Right atrium auricular region (tissue), 2 donors: ENCODE measurements at regions not wholly inside any gene's neighbourhood (a gene's known extent, or its start where the extent isn't known, plus 50 kb on each side); places are given as distances from the start of the nearest gene placed in this dataset.
"Not testable (repeated sequence)": the region's sequence is repeated elsewhere in the genome, so short reads cannot be mapped to it uniquely, and the experiment has no call there.

Source experiments
- DNase-seq: peaks from one replicate; pipeline ENCODE4 v3.0.0-alpha.2; 2019; ENCODE audit warnings: low spot score
- H3K27ac ChIP-seq, 2 donors: fragments of 200-600 bp; sonication (generic); 1 replicate in 1 of 2; 2 replicates in 1 of 2; pipeline ENCODE4 v1.5.1; 2016 to 2019
- H3K27me3 ChIP-seq, 2 donors: fragments of 200-600 bp; sonication (generic); one replicate each; pipeline versions ENCODE4 v1.5.1 to v1.6.0; 2017 to 2019
- H3K36me3 ChIP-seq: fragments of 200-600 bp; sonication (generic); one replicate; pipeline ENCODE4 v1.5.1; 2016
- H3K4me1 ChIP-seq, 2 donors: fragments of 200-600 bp; sonication (generic); one replicate each; pipeline versions ENCODE4 v1.5.1 to v1.6.0; 2017 to 2019
- H3K4me3 ChIP-seq, 2 donors: fragments of 200-600 bp; sonication (generic); 1 replicate in 1 of 2; 2 replicates in 1 of 2; pipeline ENCODE4 v1.5.1; 2017 to 2019; ENCODE audit warnings: mild to moderate bottlenecking in 1 of 2, moderate library complexity in 1 of 2
- H3K9me3 ChIP-seq, 2 donors: fragments of 200-600 bp; sonication (generic); one replicate each; pipeline ENCODE4 v1.5.1; 2019
- TF ChIP-seq, protein P1 (sequence below), 2 donors: fragments of 200-600 bp; sonication (generic); IDR thresholded peaks; one replicate each; pipeline ENCODE4 v1.5.1; 2019; ENCODE audit warnings: antibody characterized with exemption in 2 of 2

DNA sequence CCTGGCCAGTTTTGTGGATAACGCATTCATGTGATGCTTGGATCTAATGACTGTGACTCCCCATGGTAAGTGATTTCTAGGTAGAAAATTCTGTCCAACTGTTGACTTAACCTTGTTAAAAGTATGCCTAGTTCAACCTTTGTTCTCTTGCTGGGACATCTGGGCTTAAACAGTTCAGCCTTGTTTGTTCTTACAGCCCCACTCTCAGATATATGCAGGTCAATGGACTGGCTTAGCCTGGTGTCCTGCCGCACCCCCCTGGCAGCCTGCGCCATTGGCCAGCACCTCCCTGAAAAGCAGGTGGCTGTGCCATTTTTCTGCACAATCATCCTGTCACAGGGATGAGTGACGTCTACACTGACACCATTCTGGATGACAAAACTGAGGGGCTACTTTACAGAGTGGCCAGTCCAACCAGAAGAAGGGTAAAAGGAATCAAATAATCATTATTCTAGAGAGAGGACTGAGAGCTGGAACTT, 244.7 kb upstream of the ONECUT1 start:
- Histone ChIP-seq H3K9me3 (no peaks in the 10 kb centered on the region), H3K27ac (no peak overlapping the region), H3K36me3 (no peaks in the 10 kb centered on the region), H3K4me1 (no peaks in the 10 kb centered on the region), H3K27me3 (no peaks in the 10 kb centered on the region), H3K4me3 (no peak overlapping the region)
- TF ChIP-seq, protein P1, sequence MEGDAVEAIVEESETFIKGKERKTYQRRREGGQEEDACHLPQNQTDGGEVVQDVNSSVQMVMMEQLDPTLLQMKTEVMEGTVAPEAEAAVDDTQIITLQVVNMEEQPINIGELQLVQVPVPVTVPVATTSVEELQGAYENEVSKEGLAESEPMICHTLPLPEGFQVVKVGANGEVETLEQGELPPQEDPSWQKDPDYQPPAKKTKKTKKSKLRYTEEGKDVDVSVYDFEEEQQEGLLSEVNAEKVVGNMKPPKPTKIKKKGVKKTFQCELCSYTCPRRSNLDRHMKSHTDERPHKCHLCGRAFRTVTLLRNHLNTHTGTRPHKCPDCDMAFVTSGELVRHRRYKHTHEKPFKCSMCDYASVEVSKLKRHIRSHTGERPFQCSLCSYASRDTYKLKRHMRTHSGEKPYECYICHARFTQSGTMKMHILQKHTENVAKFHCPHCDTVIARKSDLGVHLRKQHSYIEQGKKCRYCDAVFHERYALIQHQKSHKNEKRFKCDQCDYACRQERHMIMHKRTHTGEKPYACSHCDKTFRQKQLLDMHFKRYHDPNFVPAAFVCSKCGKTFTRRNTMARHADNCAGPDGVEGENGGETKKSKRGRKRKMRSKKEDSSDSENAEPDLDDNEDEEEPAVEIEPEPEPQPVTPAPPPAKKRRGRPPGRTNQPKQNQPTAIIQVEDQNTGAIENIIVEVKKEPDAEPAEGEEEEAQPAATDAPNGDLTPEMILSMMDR (IDR thresholded peaks at IDR 0.05) = no peak
- DNase-seq = no peak

DNA sequence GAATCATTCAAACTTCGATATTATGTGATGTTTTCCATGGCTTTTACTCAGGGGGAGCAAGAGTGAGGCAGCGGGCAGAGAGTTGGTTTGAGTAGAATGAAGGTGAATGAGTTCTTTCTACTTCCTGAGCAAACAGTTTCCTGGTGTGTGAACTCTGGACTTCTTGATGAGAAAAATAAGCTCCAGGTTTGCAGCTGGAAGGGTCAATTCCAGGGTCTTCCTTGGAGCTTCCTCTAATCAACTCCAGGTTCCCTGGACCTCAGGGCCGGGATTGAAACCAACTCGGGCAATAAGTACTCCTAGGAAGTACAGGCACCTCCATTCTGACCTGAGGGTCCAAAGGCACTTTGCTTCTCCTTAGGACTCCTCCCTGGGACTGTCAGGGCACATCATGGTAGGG, 243.6 kb upstream of the ONECUT1 start:
- TF ChIP-seq, protein P1 (IDR thresholded peaks at IDR 0.05) = no peak
- H3K4me1 ChIP-seq = no peaks in the 10 kb centered on the region

DNA sequence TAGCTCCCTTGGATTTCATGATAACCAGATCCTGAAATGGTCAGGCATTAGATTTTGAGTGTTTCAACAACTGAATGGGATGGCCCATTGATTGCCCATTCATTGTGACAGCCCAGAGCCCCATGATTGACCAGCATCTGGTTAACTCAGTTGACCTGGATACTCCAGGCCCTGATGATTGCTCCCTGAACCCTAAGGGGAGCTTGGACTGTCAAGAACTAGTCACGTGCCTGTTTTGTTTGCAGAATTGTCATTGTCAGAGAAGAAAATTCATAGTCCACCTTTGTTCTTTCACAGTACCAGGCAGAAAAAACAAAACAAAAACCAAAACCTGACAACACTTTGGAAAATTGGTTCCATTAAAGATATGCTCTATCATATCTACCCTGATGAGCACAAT, 241.3 kb upstream of the ONECUT1 start:
- Histone ChIP-seq H3K36me3 (no peaks in the 10 kb centered on the region), H3K27ac (no peak overlapping the region), H3K9me3 (peaks cover 0 to 5% of the 10 kb centered on the region in 2 donors), H3K4me3 (no peak overlapping the region), H3K27me3 (no peaks in the 10 kb centered on the region), H3K4me1 (no peaks in the 10 kb centered on the region)
- no peak for DNase-seq
- TF ChIP-seq, protein P1 (IDR thresholded peaks at IDR 0.05) = no peak

More for the DNA sequence above, 243.6 kb upstream of the ONECUT1 start:
- Histone ChIP-seq H3K27ac (no peak overlapping the region), H3K27me3 (no peaks in the 10 kb centered on the region), H3K9me3 (no peaks in the 10 kb centered on the region), H3K4me3 (no peak overlapping the region), H3K36me3 (no peaks in the 10 kb centered on the region)
- no peak for DNase-seq

DNA sequence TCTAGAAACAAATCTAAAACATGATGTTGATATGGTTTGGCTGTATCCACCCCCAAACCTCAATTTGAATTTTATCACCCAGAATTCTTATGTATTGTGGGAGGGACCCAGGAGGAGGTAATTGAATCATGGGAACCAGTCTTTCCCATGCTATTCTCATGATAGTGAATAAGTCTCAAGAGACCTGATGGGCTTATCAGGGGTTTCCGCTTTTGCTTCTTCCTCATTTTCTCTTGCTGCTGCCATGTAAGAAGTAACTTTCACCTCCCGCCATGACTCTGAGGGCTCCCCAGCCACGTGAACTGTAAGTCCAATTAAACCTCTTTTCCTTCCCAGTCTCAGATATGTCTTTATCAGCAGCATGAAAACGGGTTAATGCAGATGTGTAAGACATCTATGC, 232.7 kb upstream of the ONECUT1 start:
- no peak for DNase-seq
- TF ChIP-seq, protein P1 (IDR thresholded peaks at IDR 0.05) = no peak
- Histone ChIP-seq H3K9me3 (peaks cover 4 to 5% of the 10 kb centered on the region in 2 donors), H3K4me1 (no peaks in the 10 kb centered on the region), H3K4me3 (no peak overlapping the region), H3K27ac (no peak overlapping the region), H3K36me3 (no peaks in the 10 kb centered on the region), H3K27me3 (no peaks in the 10 kb centered on the region)

DNA sequence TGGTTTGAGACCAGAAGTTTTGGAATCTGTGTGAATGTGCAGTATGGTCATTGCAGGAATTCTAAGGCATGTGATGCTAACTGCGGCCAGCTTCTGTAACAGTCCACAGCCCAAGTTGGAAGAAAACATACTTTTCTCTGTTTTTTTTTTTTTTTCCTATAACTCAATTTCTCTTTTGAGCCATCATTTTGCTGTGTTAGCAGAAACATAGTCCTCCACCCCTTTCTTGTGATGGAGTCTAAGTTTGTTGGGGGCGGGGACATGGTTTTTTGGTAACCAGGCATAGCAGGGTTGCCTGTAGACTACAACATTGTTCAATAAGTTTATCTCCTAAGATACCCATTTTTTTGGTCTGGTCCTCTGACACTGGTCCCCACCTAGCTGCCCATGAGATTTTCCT, 223.2 kb upstream of the ONECUT1 start:
- Histone ChIP-seq H3K9me3 (peaks cover 0 to 8% of the 10 kb centered on the region in 2 donors), H3K36me3 (no peaks in the 10 kb centered on the region)
- no peak for DNase-seq

DNA sequence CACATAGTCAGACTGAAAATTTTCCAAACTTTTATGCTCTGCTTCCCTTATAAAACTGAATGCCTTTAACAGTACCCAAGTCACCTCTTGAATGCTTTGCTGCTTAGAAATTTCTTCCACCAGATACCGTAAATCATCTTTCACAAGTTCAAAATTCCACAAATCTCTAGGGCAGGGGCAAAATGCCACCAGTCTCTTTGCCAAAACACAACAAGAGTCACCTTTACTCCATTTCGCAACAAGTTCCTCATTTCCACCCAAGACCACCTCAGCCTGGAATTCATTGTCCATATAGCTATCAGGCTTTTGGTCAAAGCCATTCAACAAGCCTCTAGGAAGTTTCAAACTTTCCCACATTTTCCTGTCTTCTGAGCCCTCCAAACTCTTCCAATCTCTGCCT, 221.6 kb upstream of the ONECUT1 start:
- H3K27me3 ChIP-seq, H3K27ac ChIP-seq, DNase-seq, H3K4me3 ChIP-seq, H3K9me3 ChIP-seq, H3K36me3 ChIP-seq, H3K4me1 ChIP-seq: not testable (repeated sequence)

More for the DNA sequence above, 223.2 kb upstream of the ONECUT1 start:
- no peaks in the 10 kb centered on the region for H3K4me1 ChIP-seq
- H3K27ac ChIP-seq = no peak overlapping the region
- H3K27me3 ChIP-seq = no peaks in the 10 kb centered on the region
- H3K4me3 ChIP-seq = no peak overlapping the region
- TF ChIP-seq, protein P1 (IDR thresholded peaks at IDR 0.05) = no peak
